H1 (cell line): ENCODE measurements at regions not wholly inside any gene's neighbourhood (a gene's known extent, or its start where the extent isn't known, plus 50 kb on each side); places are given as distances from the start of the nearest gene placed in this dataset.

Experiments used
- CTCF ChIA-PET: fragments of 300-600 bp; sonication (Branson Sonifier 250); formaldehyde crosslinking; loops from one replicate; lab custom pipeline; 2021; ENCODE audit not compliant: partially characterized antibody; lab: Charles Lee
- POLR2A ChIA-PET: fragments of 300-600 bp; sonication (Branson Sonifier 250); formaldehyde crosslinking; loops from one replicate; lab custom pipeline; 2021; ENCODE audit warnings: inconsistent platforms; ENCODE audit not compliant: partially characterized antibody; lab: Charles Lee
- DNase-seq, 2 experiments: peaks; one replicate each; pipeline versions ENCODE4 v3.0.0 to v3.0.0-alpha.2; 2010 to 2022; ENCODE audit warnings: low spot score in 2 of 2, low read depth in 1 of 2, mixed read lengths in 1 of 2
- FAIRE-seq: peaks from 2 replicates; lab custom pipeline; 2011; peaks lifted over from hg19 to GRCh38; lab: Jason Lieb, UNC
- H2AFZ ChIP-seq: 2 replicates; pipeline ENCODE4 v1.8.1; 2012; ENCODE audit warnings: low read length, inconsistent platforms
- H2AK5ac ChIP-seq: 2 replicates; pipeline ENCODE4 v1.6.1; 2013; ENCODE audit warnings: low read depth, low read length
- H2BK120ac ChIP-seq: replicated peaks from 2 replicates; pipeline ENCODE3; 2013; ENCODE audit warnings: low read depth, low read length, inconsistent platforms
- H2BK12ac ChIP-seq: 2 replicates; pipeline ENCODE4 v1.6.1; 2013; ENCODE audit warnings: low read depth, low read length
- H2BK15ac ChIP-seq: 2 replicates; pipeline ENCODE4 v1.6.1; 2013; ENCODE audit warnings: low read length
- H2BK20ac ChIP-seq: 2 replicates; pipeline ENCODE4 v1.6.1; 2013; ENCODE audit warnings: low read length
- H2BK5ac ChIP-seq: 2 replicates; pipeline ENCODE4 v1.6.1; 2013; ENCODE audit warnings: low read depth, low read length
- H3K14ac ChIP-seq: 2 replicates; pipeline ENCODE4 v1.6.1; 2013; ENCODE audit warnings: inconsistent platforms; ENCODE audit not compliant: insufficient read length
- H3K18ac ChIP-seq: 2 replicates; pipeline ENCODE4 v1.6.1; 2013; ENCODE audit warnings: low read length; ENCODE audit errors: extremely low read depth
- H3K23ac ChIP-seq: 2 replicates; pipeline ENCODE4 v1.6.1; 2013; ENCODE audit warnings: inconsistent platforms; ENCODE audit not compliant: insufficient read length
- H3K23me2 ChIP-seq: 2 replicates; pipeline ENCODE4 v1.6.1; 2013; ENCODE audit warnings: low read depth, low read length
- H3K27ac ChIP-seq: 2 replicates; pipeline ENCODE4 v1.6.1; 2011; ENCODE audit warnings: low read depth, low read length, inconsistent platforms
- H3K27me3 ChIP-seq, 4 experiments: replicated peaks in 1 of 4; 1 replicate in 1 of 4; 2 replicates in 3 of 4; pipeline versions ENCODE4 v1.6.1 to v1.8.1; 2011 to 2013; ENCODE audit warnings: low read length in 3 of 4, mild to moderate bottlenecking in 3 of 4, inconsistent platforms in 2 of 4, mixed read lengths in 2 of 4, moderate library complexity in 1 of 4; ENCODE audit not compliant: control insufficient read depth in 3 of 4, insufficient read depth in 3 of 4; ENCODE audit errors: extremely low read depth in 1 of 4
- H3K36me3 ChIP-seq, 4 experiments: 2 replicates each; pipeline versions ENCODE4 v1.6.1 to v1.8.1; 2011 to 2013; ENCODE audit warnings: mild to moderate bottlenecking in 4 of 4, low read length in 3 of 4, moderate library complexity in 2 of 4, control low read depth in 1 of 4, inconsistent platforms in 1 of 4; ENCODE audit not compliant: insufficient read depth in 4 of 4, control insufficient read depth in 2 of 4
- H3K4ac ChIP-seq: replicated peaks from 2 replicates; pipeline ENCODE3; 2013; ENCODE audit warnings: low read length, low read depth, mixed read lengths, inconsistent platforms; ENCODE audit not compliant: insufficient read length
- H3K4me1 ChIP-seq, 4 experiments: replicated peaks in 1 of 4; 1 replicate in 1 of 4; 2 replicates in 3 of 4; pipeline versions ENCODE4 v1.6.1 to v1.8.1; 2011 to 2013; ENCODE audit warnings: low read length in 3 of 4, inconsistent platforms in 2 of 4, mixed read lengths in 1 of 4; ENCODE audit not compliant: insufficient read depth in 4 of 4, control insufficient read depth in 3 of 4
- H3K4me2 ChIP-seq, 2 experiments: 2 replicates each; pipeline versions ENCODE4 v1.6.1 to v1.8.1; 2011 to 2013; ENCODE audit warnings: low read depth in 2 of 2, low read length in 2 of 2, control low read depth in 1 of 2, inconsistent platforms in 1 of 2, mild to moderate bottlenecking in 1 of 2; ENCODE audit not compliant: insufficient read depth in 1 of 2
- H3K4me3 ChIP-seq, 4 experiments: fragments of 200-600, 300-600 bp in 1 of 4; sonication (generic), shearing (Covaris generic), sonication (Bioruptor Twin) in 1 of 4; 2 replicates each; pipeline versions ENCODE4 v1.5.1 to v1.8.1; 2011 to 2016; ENCODE audit warnings: low read length in 4 of 4, low read depth in 3 of 4, control low read depth in 2 of 4, inconsistent platforms in 2 of 4, mild to moderate bottlenecking in 2 of 4, mixed read lengths in 1 of 4, moderate library complexity in 1 of 4; ENCODE audit not compliant: insufficient read depth in 2 of 4; ENCODE audit errors: extremely low read depth in 1 of 4
- H3K56ac ChIP-seq: replicated peaks from 2 replicates; pipeline ENCODE3; 2013; ENCODE audit warnings: low read depth, mild to moderate bottlenecking, mixed read lengths, low read length, inconsistent platforms; ENCODE audit not compliant: insufficient read length
- H3K79me1 ChIP-seq: 2 replicates; pipeline ENCODE4 v1.6.1; 2013; ENCODE audit warnings: low read depth, low read length, control low read depth
- H3K79me2 ChIP-seq, 2 experiments: 2 replicates each; pipeline versions ENCODE4 v1.6.1 to v1.8.1; 2012 to 2013; ENCODE audit warnings: low read length in 2 of 2, mild to moderate bottlenecking in 2 of 2, inconsistent platforms in 1 of 2; ENCODE audit not compliant: insufficient read depth in 2 of 2, control insufficient read depth in 1 of 2
- H3K9ac ChIP-seq, 4 experiments: replicated peaks in 1 of 4; 1 replicate in 1 of 4; 2 replicates in 3 of 4; pipeline versions ENCODE4 v1.6.1 to v1.8.1; 2011 to 2013; ENCODE audit warnings: low read depth in 3 of 4, low read length in 3 of 4, control low read depth in 2 of 4, mild to moderate bottlenecking in 2 of 4, moderate library complexity in 2 of 4, inconsistent platforms in 1 of 4; ENCODE audit errors: extremely low read depth in 1 of 4
- H3K9me3 ChIP-seq, 2 experiments: 2 replicates each; pipeline versions ENCODE4 v1.6.1 to v1.8.1; 2012 to 2013; ENCODE audit warnings: mild to moderate bottlenecking in 2 of 2, moderate library complexity in 2 of 2, control low read depth in 1 of 2, inconsistent platforms in 1 of 2, low read depth in 1 of 2, low read length in 1 of 2, mixed read lengths in 1 of 2; ENCODE audit not compliant: insufficient read depth in 2 of 2
- H4K20me1 ChIP-seq, 2 experiments: replicated peaks in 1 of 2; 2 replicates each; pipeline versions ENCODE3 to v1.8.1; 2011 to 2013; ENCODE audit warnings: inconsistent platforms in 2 of 2, low read length in 2 of 2, mild to moderate bottlenecking in 1 of 2; ENCODE audit not compliant: insufficient read depth in 2 of 2, control insufficient read depth in 1 of 2
- H4K5ac ChIP-seq: 2 replicates; pipeline ENCODE4 v1.6.1; 2013; ENCODE audit warnings: low read length, low read depth, mixed read lengths, inconsistent platforms; ENCODE audit not compliant: insufficient read length
- H4K8ac ChIP-seq: 2 replicates; pipeline ENCODE4 v1.8.0; 2013; ENCODE audit warnings: mild to moderate bottlenecking, moderate library complexity, low read length, inconsistent platforms; ENCODE audit not compliant: insufficient read depth; ENCODE audit errors: extremely low read depth
- H4K91ac ChIP-seq: replicated peaks from 2 replicates; pipeline ENCODE3; 2013; ENCODE audit warnings: low read length, mixed read lengths, inconsistent platforms; ENCODE audit not compliant: insufficient read length
- ASH2L ChIP-seq: fragments of 200-600, 300-600 bp; sonication (generic); IDR thresholded peaks from one replicate; pipeline ENCODE4 v1.7.1; 2017; ENCODE audit warnings: low read length
- BACH1 ChIP-seq: IDR thresholded peaks from 2 replicates; pipeline ENCODE4 v1.6.1; 2012; ENCODE audit warnings: low read length, improper control_type of control experiment
- CHD1 ChIP-seq: IDR thresholded peaks from 2 replicates; pipeline ENCODE4 v1.6.1; 2012; ENCODE audit warnings: low read depth, low read length, improper control_type of control experiment
- CREB1 ChIP-seq: IDR thresholded peaks from 2 replicates; pipeline ENCODE4 v1.6.1; 2012; ENCODE audit warnings: inconsistent platforms
- EGR1 ChIP-seq: IDR thresholded peaks from 2 replicates; pipeline ENCODE4 v1.6.1; 2011; ENCODE audit warnings: low read depth, low read length, borderline replicate concordance
- KDM4A ChIP-seq: IDR thresholded peaks from one replicate; pipeline ENCODE4 v1.7.1; 2012; ENCODE audit warnings: low read depth, mild to moderate bottlenecking, moderate library complexity, low read length, inconsistent platforms; ENCODE audit not compliant: severe bottlenecking
- KDM5A ChIP-seq: fragments of 200-600 bp; IDR thresholded peaks from 2 replicates; pipeline ENCODE4 v1.7.1; 2012; ENCODE audit warnings: mild to moderate bottlenecking, low read length, inconsistent platforms, mixed read lengths
- PHF8 ChIP-seq: fragments of 200-600 bp; sonication (generic); conservative IDR thresholded peaks from 2 replicates; pipeline ENCODE4 v1.7.1; 2012; ENCODE audit warnings: low read depth, mild to moderate bottlenecking, inconsistent platforms, low read length, moderate library complexity
- RAD21 ChIP-seq, 2 experiments: IDR thresholded peaks in 1 of 2; conservative IDR thresholded peaks in 1 of 2; 2 replicates each; pipeline ENCODE4 v1.6.1; 2011; ENCODE audit warnings: low read depth in 2 of 2, low read length in 2 of 2, improper control_type of control experiment in 1 of 2, inconsistent platforms in 1 of 2, mild to moderate bottlenecking in 1 of 2, moderate library complexity in 1 of 2
- SAP30 ChIP-seq: fragments of 300-600 bp; sonication (generic); IDR thresholded peaks from 2 replicates; pipeline ENCODE4 v1.7.1; 2012; ENCODE audit warnings: low read length, moderate library complexity, mild to moderate bottlenecking, inconsistent platforms; ENCODE audit not compliant: insufficient read depth, insufficient replicate concordance
- SP2 ChIP-seq: IDR thresholded peaks from 2 replicates; pipeline ENCODE4 v1.6.1; 2012; ENCODE audit warnings: mild to moderate bottlenecking, low read length, inconsistent platforms
- SRF ChIP-seq: IDR thresholded peaks from 2 replicates; pipeline ENCODE4 v1.6.1; 2011; ENCODE audit warnings: mild to moderate bottlenecking, low read depth, low read length, moderate library complexity
- TAF1 ChIP-seq: IDR thresholded peaks from 2 replicates; pipeline ENCODE4 v1.6.1; 2011; ENCODE audit warnings: mild to moderate bottlenecking, low read depth, low read length
- TAF7 ChIP-seq: optimal IDR thresholded peaks from 2 replicates; pipeline ENCODE3; 2011; ENCODE audit warnings: low read depth, mild to moderate bottlenecking, inconsistent platforms, low read length, moderate library complexity, borderline replicate concordance
- ZNF274 ChIP-seq: IDR thresholded peaks from 2 replicates; pipeline ENCODE4 v1.7.0; 2012; ENCODE audit warnings: low read length, borderline replicate concordance; ENCODE audit errors: extremely low read depth
- WGBS, 2 experiments: shearing (Covaris generic) in 1 of 2; methylation state at CpG; one replicate each; pipeline versions ENCODE4 v1.1.6 to v1.1.7; 2013 to 2015; ENCODE audit warnings: low lambda C conversion rate in 2 of 2, mixed read lengths in 2 of 2, inconsistent platforms in 1 of 2, low coverage in 1 of 2, missing lambda C conversion rate in 1 of 2; ENCODE audit not compliant: insufficient replicate concordance in 2 of 2, insufficient coverage in 1 of 2, insufficient read length in 1 of 2; ENCODE audit errors: extremely low coverage in 1 of 2, missing lambda C conversion rate in 1 of 2; 5-methylcytosine and 5-hydroxymethylcytosine counted together
- TF ChIP-seq, protein P1 (sequence below): IDR thresholded peaks from 2 replicates; pipeline ENCODE4 v1.6.1; 2012; ENCODE audit warnings: inconsistent platforms

DNA sequence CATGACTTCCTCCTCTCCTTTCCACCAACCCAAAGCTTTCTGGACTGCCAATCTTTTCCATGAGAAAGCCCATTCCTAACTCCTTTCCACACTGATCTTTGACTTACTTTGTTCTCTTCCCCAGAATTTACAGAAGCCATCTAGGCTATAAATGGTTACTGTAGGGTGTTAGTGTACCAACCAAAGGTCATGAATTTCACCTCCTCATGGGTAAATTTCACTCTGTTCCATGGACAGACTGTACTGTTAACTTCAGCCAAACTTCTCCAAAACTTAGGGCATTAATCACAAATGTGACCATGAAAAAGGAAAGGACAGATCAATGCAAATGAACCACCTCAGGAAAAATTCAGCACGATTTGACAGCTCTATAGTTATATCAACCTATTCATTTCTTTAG lies 54.9 kb downstream of the ATOSA start:
- Histone ChIP-seq H3K79me1 (no peaks in the 10 kb centered on the region), H3K4me2 (no peak overlapping the region), H2BK20ac (no peak overlapping the region), H2BK12ac (no peak overlapping the region), H3K27me3 (no peaks in the 10 kb centered on the region), H3K18ac (no peak overlapping the region), H4K20me1 (no peaks in the 10 kb centered on the region), H2BK5ac (no peak overlapping the region), H2AFZ (no peak overlapping the region), H3K9me3 (no peaks in the 10 kb centered on the region), H3K56ac (no peak overlapping the region), H3K4ac (no peak overlapping the region), H4K5ac (no peak overlapping the region), H2BK15ac (no peak overlapping the region), H3K14ac (no peak overlapping the region), H3K36me3 (no peaks in the 10 kb centered on the region; a peak in 1 of 8 replicates), H3K23ac (no peak overlapping the region), H3K4me3 (no peak overlapping the region), H3K9ac (no peak overlapping the region), H2AK5ac (no peak overlapping the region), H4K8ac (no peak overlapping the region), H3K79me2 (no peaks in the 10 kb centered on the region), H3K23me2 (no peaks in the 10 kb centered on the region), H4K91ac (no peak overlapping the region), H3K4me1 (no peaks in the 10 kb centered on the region), H2BK120ac (no peak overlapping the region), H3K27ac (no peak overlapping the region)
- WGBS, 2 experiments = 94% methylated on average over 1 of the region's 1 CpG; no CpG with 5 or more reads in 1 of the 2 experiments
- CTCF ChIA-PET = no interaction called here
- no peak for FAIRE-seq
- POLR2A ChIA-PET = interaction anchor here (0.6 kb wide), 1 partner anchor 753 kb away, joined by 3 read pairs; no protein-coding TSS in a partner anchor
- DNase-seq = no peak
- TF ChIP-seq TAF7 (no peak), TAF1 (no peak), EGR1 (no peak), BACH1 (no peak), RAD21 (IDR thresholded peaks at IDR 0.05 in 1 of 2, conservative IDR thresholded peaks at IDR 0.05 in 1 of 2; ENCODE audit: low read depth in 2 of 2, low read length in 2 of 2) (no peak), SAP30 (no peak), SRF (no peak), CREB1 (no peak), ZNF274 (no peak), ASH2L (no peak), SP2 (no peak), CHD1 (no peak), KDM4A (no peak), PHF8 (no peak), KDM5A (no peak)
- TF ChIP-seq, protein P1, sequence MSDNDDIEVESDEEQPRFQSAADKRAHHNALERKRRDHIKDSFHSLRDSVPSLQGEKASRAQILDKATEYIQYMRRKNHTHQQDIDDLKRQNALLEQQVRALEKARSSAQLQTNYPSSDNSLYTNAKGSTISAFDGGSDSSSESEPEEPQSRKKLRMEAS = no peak
